ENCODE measurements at regions not wholly inside any gene's neighbourhood (a gene's known extent, or its start where the extent isn't known, plus 50 kb on each side); places are given as distances from the start of the nearest gene placed in this dataset.

DNA sequence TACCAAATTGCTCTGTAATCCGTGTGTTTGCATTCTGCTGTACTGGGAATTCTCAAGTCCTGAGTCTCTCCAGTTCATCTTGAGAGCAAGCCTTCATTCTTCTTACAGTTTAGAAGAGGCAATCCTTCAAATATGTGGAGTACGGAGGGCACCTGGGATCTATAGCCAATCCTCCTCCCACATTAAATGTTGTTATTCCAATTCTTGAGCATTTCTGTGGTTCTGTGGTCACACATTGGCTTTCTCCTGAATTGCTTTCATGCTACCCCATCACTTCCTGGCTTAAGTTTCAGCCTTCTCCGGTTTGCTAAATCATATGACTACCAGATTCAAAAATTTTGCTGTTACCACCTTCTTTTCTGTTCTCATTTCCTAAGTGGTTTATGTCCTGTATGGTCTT is 611.1 kb downstream of the PCDH19 start:
- Histone ChIP-seq H2AK5ac (ENCODE audit: insufficient read length, low read length) (no peak overlapping the region), H3K56ac (ENCODE audit: insufficient read length, low read depth, low read length) (no peak overlapping the region), H3K79me2 (ENCODE audit: insufficient read depth, low read length) (no peaks in the 10 kb centered on the region), H3K27ac (ENCODE audit: insufficient read length, low read depth, low read length) (no peak overlapping the region), H3K14ac (ENCODE audit: insufficient read depth, low read length) (no peak overlapping the region), H3K4ac (ENCODE audit: low read depth, low read length) (no peak overlapping the region), H2BK120ac (ENCODE audit: low read depth, low read length, poor library complexity, severe bottlenecking) (no peak overlapping the region), H2BK12ac (ENCODE audit: insufficient read length, low read depth, low read length) (no peak overlapping the region), H3K9ac (ENCODE audit: extremely low read depth, insufficient read length, low read length) (no peak overlapping the region), H3K23me2 (ENCODE audit: insufficient read length, low read depth, low read length, poor library complexity, severe bottlenecking) (no peaks in the 10 kb centered on the region), H3T11ph (ENCODE audit: low read length) (no peak overlapping the region), H3K27me3 (ENCODE audit: insufficient read depth, low read length) (no peaks in the 10 kb centered on the region), H3K4me1 (ENCODE audit: insufficient read depth, low read length) (no peaks in the 10 kb centered on the region), H3K18ac (ENCODE audit: insufficient read length, low read depth, low read length) (no peak overlapping the region), H2BK5ac (ENCODE audit: insufficient read length, low read length) (no peak overlapping the region), H4K5ac (ENCODE audit: insufficient read length, low read depth, low read length) (no peak overlapping the region), H2BK20ac (ENCODE audit: low read depth, low read length, poor library complexity, severe bottlenecking) (no peak overlapping the region), H2AFZ (ENCODE audit: low read length) (no peak overlapping the region), H3K9me3 (ENCODE audit: control insufficient read depth, low read depth, low read length) (peaks cover 19% of the 10 kb centered on the region), H4K91ac (ENCODE audit: insufficient read length, low read depth, low read length) (no peak overlapping the region), H3K4me2 (ENCODE audit: insufficient read depth, insufficient read length, low read length) (no peak overlapping the region), H3K79me1 (ENCODE audit: insufficient read depth, low read depth, low read length, poor library complexity, severe bottlenecking) (no peaks in the 10 kb centered on the region), H4K8ac (replicated peaks; ENCODE audit: insufficient read length, low read depth, low read length) (no peak overlapping the region), H3K23ac (ENCODE audit: insufficient read length, low read depth, low read length) (no peak overlapping the region), H2BK15ac (ENCODE audit: low read depth, low read length) (no peak overlapping the region), H4K20me1 (ENCODE audit: control insufficient read depth, insufficient read depth, insufficient read length) (no peaks in the 10 kb centered on the region)
- Mint-ChIP-seq H3K4me1 (no peaks in the 10 kb centered on the region), H3K36me3 (ENCODE audit: insufficient read depth in 1 of 3, low read depth in 3 of 3) (peaks cover 13 to 17% (median 14%) of the 10 kb centered on the region in 3 experiments), H3K9me3 (peaks cover 19 to 37% of the 10 kb centered on the region in 2 experiments), H3K27ac (no peak overlapping the region), H3K4me3 (no peak overlapping the region), H3K27me3 (ENCODE audit: low read depth) (no peaks in the 10 kb centered on the region; the same call in 1 of the 2 replicates)
- DNase-seq = no peak
- TF ChIP-seq CTCF (conservative IDR thresholded peaks at IDR 0.05) = no peak
- no CpG with 5 or more reads among the region's 3 CpGs for WGBS (ENCODE audit: extremely low coverage, insufficient read length, low lambda C conversion rate)

Data from H9 (cell line).